ENCODE measurements at regions not wholly inside any gene's neighbourhood (a gene's known extent, or its start where the extent isn't known, plus 50 kb on each side); places are given as distances from the start of the nearest gene placed in this dataset.

DNA sequence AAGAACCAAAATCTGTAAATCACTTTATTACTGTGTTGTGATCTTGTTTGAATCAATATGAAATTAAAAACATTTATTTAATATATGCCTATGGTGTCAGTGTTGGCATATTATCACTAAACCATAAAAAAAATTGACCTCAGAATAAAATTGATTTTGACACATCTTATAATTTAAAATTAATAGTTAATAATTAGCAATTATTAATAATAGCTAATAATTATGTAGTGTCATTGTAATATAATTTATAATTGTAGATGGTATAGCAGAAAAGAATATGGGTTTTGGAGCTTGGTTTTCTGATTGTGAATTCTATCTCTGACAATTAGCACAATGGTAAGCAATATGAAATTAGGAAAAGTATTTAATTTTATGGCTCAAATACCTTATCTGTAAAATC lies 89.4 kb upstream of the CNTNAP2 start:
- TF ChIP-seq, protein P1, sequence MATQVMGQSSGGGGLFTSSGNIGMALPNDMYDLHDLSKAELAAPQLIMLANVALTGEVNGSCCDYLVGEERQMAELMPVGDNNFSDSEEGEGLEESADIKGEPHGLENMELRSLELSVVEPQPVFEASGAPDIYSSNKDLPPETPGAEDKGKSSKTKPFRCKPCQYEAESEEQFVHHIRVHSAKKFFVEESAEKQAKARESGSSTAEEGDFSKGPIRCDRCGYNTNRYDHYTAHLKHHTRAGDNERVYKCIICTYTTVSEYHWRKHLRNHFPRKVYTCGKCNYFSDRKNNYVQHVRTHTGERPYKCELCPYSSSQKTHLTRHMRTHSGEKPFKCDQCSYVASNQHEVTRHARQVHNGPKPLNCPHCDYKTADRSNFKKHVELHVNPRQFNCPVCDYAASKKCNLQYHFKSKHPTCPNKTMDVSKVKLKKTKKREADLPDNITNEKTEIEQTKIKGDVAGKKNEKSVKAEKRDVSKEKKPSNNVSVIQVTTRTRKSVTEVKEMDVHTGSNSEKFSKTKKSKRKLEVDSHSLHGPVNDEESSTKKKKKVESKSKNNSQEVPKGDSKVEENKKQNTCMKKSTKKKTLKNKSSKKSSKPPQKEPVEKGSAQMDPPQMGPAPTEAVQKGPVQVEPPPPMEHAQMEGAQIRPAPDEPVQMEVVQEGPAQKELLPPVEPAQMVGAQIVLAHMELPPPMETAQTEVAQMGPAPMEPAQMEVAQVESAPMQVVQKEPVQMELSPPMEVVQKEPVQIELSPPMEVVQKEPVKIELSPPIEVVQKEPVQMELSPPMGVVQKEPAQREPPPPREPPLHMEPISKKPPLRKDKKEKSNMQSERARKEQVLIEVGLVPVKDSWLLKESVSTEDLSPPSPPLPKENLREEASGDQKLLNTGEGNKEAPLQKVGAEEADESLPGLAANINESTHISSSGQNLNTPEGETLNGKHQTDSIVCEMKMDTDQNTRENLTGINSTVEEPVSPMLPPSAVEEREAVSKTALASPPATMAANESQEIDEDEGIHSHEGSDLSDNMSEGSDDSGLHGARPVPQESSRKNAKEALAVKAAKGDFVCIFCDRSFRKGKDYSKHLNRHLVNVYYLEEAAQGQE (IDR thresholded peaks at IDR 0.05): no peak
- no peak for TF ChIP-seq POLR2A (IDR thresholded peaks at IDR 0.05; ENCODE audit: low read length)
- TF ChIP-seq, protein P2, sequence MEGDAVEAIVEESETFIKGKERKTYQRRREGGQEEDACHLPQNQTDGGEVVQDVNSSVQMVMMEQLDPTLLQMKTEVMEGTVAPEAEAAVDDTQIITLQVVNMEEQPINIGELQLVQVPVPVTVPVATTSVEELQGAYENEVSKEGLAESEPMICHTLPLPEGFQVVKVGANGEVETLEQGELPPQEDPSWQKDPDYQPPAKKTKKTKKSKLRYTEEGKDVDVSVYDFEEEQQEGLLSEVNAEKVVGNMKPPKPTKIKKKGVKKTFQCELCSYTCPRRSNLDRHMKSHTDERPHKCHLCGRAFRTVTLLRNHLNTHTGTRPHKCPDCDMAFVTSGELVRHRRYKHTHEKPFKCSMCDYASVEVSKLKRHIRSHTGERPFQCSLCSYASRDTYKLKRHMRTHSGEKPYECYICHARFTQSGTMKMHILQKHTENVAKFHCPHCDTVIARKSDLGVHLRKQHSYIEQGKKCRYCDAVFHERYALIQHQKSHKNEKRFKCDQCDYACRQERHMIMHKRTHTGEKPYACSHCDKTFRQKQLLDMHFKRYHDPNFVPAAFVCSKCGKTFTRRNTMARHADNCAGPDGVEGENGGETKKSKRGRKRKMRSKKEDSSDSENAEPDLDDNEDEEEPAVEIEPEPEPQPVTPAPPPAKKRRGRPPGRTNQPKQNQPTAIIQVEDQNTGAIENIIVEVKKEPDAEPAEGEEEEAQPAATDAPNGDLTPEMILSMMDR (IDR thresholded peaks at IDR 0.05): no peak
- TF ChIP-seq RFX5 (IDR thresholded peaks at IDR 0.05): no peak
- TF ChIP-seq PHF8 (IDR thresholded peaks at IDR 0.05; ENCODE audit: borderline replicate concordance, low read depth): no peak
- TF ChIP-seq RAD21 (conservative IDR thresholded peaks at IDR 0.05 in 1 of 2, IDR thresholded peaks at IDR 0.05 in 1 of 2): no peak
- TF ChIP-seq CHD2 (IDR thresholded peaks at IDR 0.05; ENCODE audit: low read length, partially characterized antibody): no peak
- TF ChIP-seq, protein P3, sequence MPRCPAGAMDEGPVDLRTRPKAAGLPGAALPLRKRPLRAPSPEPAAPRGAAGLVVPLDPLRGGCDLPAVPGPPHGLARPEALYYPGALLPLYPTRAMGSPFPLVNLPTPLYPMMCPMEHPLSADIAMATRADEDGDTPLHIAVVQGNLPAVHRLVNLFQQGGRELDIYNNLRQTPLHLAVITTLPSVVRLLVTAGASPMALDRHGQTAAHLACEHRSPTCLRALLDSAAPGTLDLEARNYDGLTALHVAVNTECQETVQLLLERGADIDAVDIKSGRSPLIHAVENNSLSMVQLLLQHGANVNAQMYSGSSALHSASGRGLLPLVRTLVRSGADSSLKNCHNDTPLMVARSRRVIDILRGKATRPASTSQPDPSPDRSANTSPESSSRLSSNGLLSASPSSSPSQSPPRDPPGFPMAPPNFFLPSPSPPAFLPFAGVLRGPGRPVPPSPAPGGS (IDR thresholded peaks at IDR 0.05): no peak
- no peak for TF ChIP-seq EP300 (IDR thresholded peaks at IDR 0.05)
- TF ChIP-seq FOSL2 (IDR thresholded peaks at IDR 0.05): no peak
- no peak for TF ChIP-seq FOSL2 (CRISPR knock-in tag; IDR thresholded peaks at IDR 0.05)
- TF ChIP-seq BHLHE40 (IDR thresholded peaks at IDR 0.05; ENCODE audit: low read depth, low read length): no peak

All from A549 (cell line).